Mesenchymal stem cell (in vitro differentiated cells and primary cell): ENCODE measurements at regions not wholly inside any gene's neighbourhood (a gene's known extent, or its start where the extent isn't known, plus 50 kb on each side); places are given as distances from the start of the nearest gene placed in this dataset.
A peak's percentile ranks its signal among the peaks of the same experiment; 100 is the strongest.

Experiments used
- DNase-seq: peaks from one replicate; pipeline ENCODE4 v3.0.0-alpha.2; 2013
- H2AFZ ChIP-seq: one replicate; pipeline ENCODE4 v1.6.1; 2013; ENCODE audit warnings: low read depth, mild to moderate bottlenecking, control low read depth, inconsistent platforms, low read length, moderate library complexity
- H2AK5ac ChIP-seq: 2 replicates; pipeline ENCODE4 v1.6.1; 2013; ENCODE audit warnings: low read length, moderate library complexity, mild to moderate bottlenecking, inconsistent platforms; ENCODE audit not compliant: severe bottlenecking
- H2BK120ac ChIP-seq: one replicate; pipeline ENCODE4 v1.6.1; 2013; ENCODE audit warnings: low read depth, mild to moderate bottlenecking, inconsistent platforms, low read length, moderate library complexity
- H2BK12ac ChIP-seq, 2 experiments: one replicate each; pipeline ENCODE4 v1.6.1; 2013; ENCODE audit warnings: inconsistent platforms in 2 of 2, low read length in 2 of 2, mild to moderate bottlenecking in 2 of 2, moderate library complexity in 2 of 2, control low read depth in 1 of 2
- H2BK15ac ChIP-seq: one replicate; pipeline ENCODE4 v1.6.1; 2013; ENCODE audit warnings: mild to moderate bottlenecking, low read depth, inconsistent platforms; ENCODE audit not compliant: poor library complexity, severe bottlenecking
- H2BK5ac ChIP-seq: 2 replicates; pipeline ENCODE4 v1.6.1; 2013; ENCODE audit warnings: low read depth, mild to moderate bottlenecking, low read length, control low read depth, inconsistent platforms; ENCODE audit not compliant: poor library complexity, severe bottlenecking
- H3K14ac ChIP-seq, 2 experiments: one replicate each; pipeline ENCODE4 v1.6.1; 2013; ENCODE audit warnings: inconsistent platforms in 2 of 2, low read length in 2 of 2, control low read depth in 1 of 2, mild to moderate bottlenecking in 1 of 2, moderate library complexity in 1 of 2
- H3K18ac ChIP-seq, 2 experiments: one replicate each; pipeline ENCODE4 v1.6.1; 2013; ENCODE audit warnings: inconsistent platforms in 2 of 2, low read length in 2 of 2, control low read depth in 1 of 2, low read depth in 1 of 2, mild to moderate bottlenecking in 1 of 2
- H3K23ac ChIP-seq, 2 experiments: one replicate each; pipeline ENCODE4 v1.6.1; 2013; ENCODE audit warnings: inconsistent platforms in 2 of 2, low read length in 2 of 2, mild to moderate bottlenecking in 2 of 2, moderate library complexity in 2 of 2, control low read depth in 1 of 2
- H3K27ac ChIP-seq: 2 replicates; pipeline ENCODE4 v1.5.1; 2013; ENCODE audit warnings: mild to moderate bottlenecking, moderate library complexity, low read length, control low read depth, inconsistent platforms; ENCODE audit not compliant: poor library complexity, severe bottlenecking
- H3K27me3 ChIP-seq, 2 experiments: 2 replicates each; pipeline versions ENCODE4 v1.6.1 to v1.7.0; 2013; ENCODE audit warnings: low read length in 2 of 2, mild to moderate bottlenecking in 2 of 2, moderate library complexity in 2 of 2, control low read depth in 1 of 2, inconsistent platforms in 1 of 2; ENCODE audit not compliant: control insufficient read depth in 1 of 2, insufficient read depth in 1 of 2
- H3K36me3 ChIP-seq, 2 experiments: 2 replicates each; pipeline versions ENCODE4 v1.6.1 to v1.7.0; 2013; ENCODE audit warnings: low read length in 2 of 2, control low read depth in 1 of 2, inconsistent platforms in 1 of 2, low read depth in 1 of 2, mild to moderate bottlenecking in 1 of 2; ENCODE audit not compliant: insufficient read depth in 2 of 2, control insufficient read depth in 1 of 2
- H3K4ac ChIP-seq, 2 experiments: one replicate each; pipeline ENCODE4 v1.6.1; 2013; ENCODE audit warnings: inconsistent platforms in 2 of 2, low read length in 2 of 2, mild to moderate bottlenecking in 2 of 2, moderate library complexity in 2 of 2, control low read depth in 1 of 2, low read depth in 1 of 2
- H3K4me1 ChIP-seq: 2 replicates; pipeline ENCODE4 v1.6.1; 2013; ENCODE audit warnings: low read depth, low read length, control low read depth; ENCODE audit not compliant: control insufficient read depth, insufficient read depth
- H3K4me2 ChIP-seq: 2 replicates; pipeline ENCODE4 v1.6.1; 2013; ENCODE audit warnings: low read length, mild to moderate bottlenecking, inconsistent platforms; ENCODE audit not compliant: poor library complexity, severe bottlenecking
- H3K4me3 ChIP-seq, 2 experiments: 2 replicates each; pipeline versions ENCODE4 v1.5.1 to v1.7.0; 2013; ENCODE audit warnings: low read length in 2 of 2, mild to moderate bottlenecking in 2 of 2, control low read depth in 1 of 2, low read depth in 1 of 2; ENCODE audit not compliant: insufficient read depth in 1 of 2
- H3K79me1 ChIP-seq: replicated peaks from 2 replicates; pipeline ENCODE4 v1.6.1; 2013; ENCODE audit warnings: mild to moderate bottlenecking, control low read depth, low read length, inconsistent platforms; ENCODE audit not compliant: poor library complexity, severe bottlenecking
- H3K9ac ChIP-seq: 2 replicates; pipeline ENCODE4 v1.7.0; 2013; ENCODE audit warnings: mild to moderate bottlenecking, low read length, moderate library complexity
- H3K9me3 ChIP-seq: 2 replicates; pipeline ENCODE4 v1.7.0; 2013; ENCODE audit warnings: mild to moderate bottlenecking, low read length; ENCODE audit not compliant: control insufficient read depth
- H4K8ac ChIP-seq: one replicate; pipeline ENCODE4 v1.6.1; 2013; ENCODE audit warnings: inconsistent platforms, mild to moderate bottlenecking, low read length, moderate library complexity
- H4K91ac ChIP-seq: one replicate; pipeline ENCODE4 v1.6.1; 2013; ENCODE audit warnings: mild to moderate bottlenecking, low read length, inconsistent platforms
- WGBS: methylation state at CpG from one replicate; pipeline ENCODE4 v1.1.7; 2013; ENCODE audit warnings: mixed read lengths; 5-methylcytosine and 5-hydroxymethylcytosine counted together

- Histone ChIP-seq H2AFZ (no peak overlapping the region), H4K91ac (no peak overlapping the region)
- WGBS, result 86% methylated on average over 8 of the region's 8 CpGs
Measured at GRCh38 chr5:58244819-58245475, 214.9 kb downstream of the PLK2 start.

GRCh38 chr5:58241389-58241788 is 218.5 kb downstream of the PLK2 start:
- no peak overlapping the region for H2AK5ac ChIP-seq
- no peak overlapping the region for H2BK12ac ChIP-seq
- no peak overlapping the region for H4K91ac ChIP-seq
- no peak overlapping the region for H2BK5ac ChIP-seq
- H3K36me3 ChIP-seq, result no peaks in the 10 kb centered on the region
- H3K4me3 ChIP-seq, result no peak overlapping the region
- no peaks in the 10 kb centered on the region for H3K4me1 ChIP-seq
- H3K9me3 ChIP-seq, result no peaks in the 10 kb centered on the region
- no peak for DNase-seq
- H3K4me2 ChIP-seq, result no peak overlapping the region
- H3K14ac ChIP-seq, result no peak overlapping the region
- H3K27ac ChIP-seq, result no peak overlapping the region
- no peak overlapping the region for H2AFZ ChIP-seq
- H3K79me1 ChIP-seq, result no peaks in the 10 kb centered on the region
- no peak overlapping the region for H2BK15ac ChIP-seq
- H4K8ac ChIP-seq, result no peak overlapping the region
- no peak overlapping the region for H2BK120ac ChIP-seq
- H3K9ac ChIP-seq, result no peak overlapping the region
- WGBS, result 42% methylated on average over 3 of the region's 3 CpGs
- no peaks in the 10 kb centered on the region for H3K27me3 ChIP-seq
- no peak overlapping the region for H3K18ac ChIP-seq
- H3K23ac ChIP-seq, result no peak overlapping the region
- no peak overlapping the region for H3K4ac ChIP-seq

More at GRCh38 chr5:58244819-58245475, 214.9 kb downstream of the PLK2 start:
- Histone ChIP-seq H2BK120ac (no peak overlapping the region), H2BK12ac (no peak overlapping the region), H2AK5ac (no peak overlapping the region), H3K27ac (no peak overlapping the region), H3K4ac (no peak overlapping the region), H3K14ac (no peak overlapping the region), H4K8ac (no peak overlapping the region), H3K4me3 (no peak overlapping the region), H3K4me1 (no peaks in the 10 kb centered on the region), H2BK5ac (no peak overlapping the region), H3K4me2 (no peak overlapping the region), H3K27me3 (no peaks in the 10 kb centered on the region), H3K9me3 (no peaks in the 10 kb centered on the region), H2BK15ac (no peak overlapping the region), H3K9ac (no peak overlapping the region), H3K36me3 (no peaks in the 10 kb centered on the region), H3K18ac (no peak overlapping the region), H3K79me1 (no peaks in the 10 kb centered on the region), H3K23ac (no peak overlapping the region)
- no peak for DNase-seq

- H2BK15ac ChIP-seq, result no peak overlapping the region
- H2BK12ac ChIP-seq, result no peak overlapping the region
- peak; percentile 38 for DNase-seq
- no peak overlapping the region for H3K4me3 ChIP-seq
- no peaks in the 10 kb centered on the region for H3K9me3 ChIP-seq
- no peak overlapping the region for H3K23ac ChIP-seq
- no peak overlapping the region for H4K91ac ChIP-seq
- H3K27me3 ChIP-seq, result no peaks in the 10 kb centered on the region
- H2AFZ ChIP-seq, result no peak overlapping the region
- no peak overlapping the region for H3K18ac ChIP-seq
- no peaks in the 10 kb centered on the region for H3K79me1 ChIP-seq
- no peak overlapping the region for H2BK120ac ChIP-seq
- no peak overlapping the region for H3K9ac ChIP-seq
- H3K27ac ChIP-seq, result peak overlapping the region; percentile 47
- no peak overlapping the region for H2AK5ac ChIP-seq
- H2BK5ac ChIP-seq, result no peak overlapping the region
- H3K14ac ChIP-seq, result no peak overlapping the region
- H3K4me1 ChIP-seq, result no peaks in the 10 kb centered on the region
- 35% methylated on average over 2 of the region's 3 CpGs for WGBS
- H3K4me2 ChIP-seq, result no peak overlapping the region
- no peak overlapping the region for H3K4ac ChIP-seq
- no peaks in the 10 kb centered on the region for H3K36me3 ChIP-seq
- no peak overlapping the region for H4K8ac ChIP-seq
Measured at GRCh38 chr5:58240322-58240721, 219.6 kb downstream of the PLK2 start.

GRCh38 chr5:58239731-58240130 is 220.2 kb downstream of the PLK2 start:
- H3K27me3 ChIP-seq, result no peaks in the 10 kb centered on the region
- H2BK5ac ChIP-seq, result no peak overlapping the region
- no peak overlapping the region for H4K91ac ChIP-seq
- H2BK120ac ChIP-seq, result no peak overlapping the region
- H3K9me3 ChIP-seq, result no peaks in the 10 kb centered on the region
- H3K27ac ChIP-seq, result no peak overlapping the region
- no peak overlapping the region for H3K9ac ChIP-seq
- no peak overlapping the region for H2AFZ ChIP-seq
- H3K36me3 ChIP-seq, result no peaks in the 10 kb centered on the region
- H3K23ac ChIP-seq, result no peak overlapping the region
- H3K4ac ChIP-seq, result no peak overlapping the region
- H2AK5ac ChIP-seq, result peak overlapping the region; percentile 40
- H4K8ac ChIP-seq, result no peak overlapping the region
- DNase-seq, result no peak
- H3K4me2 ChIP-seq, result no peak overlapping the region
- no peaks in the 10 kb centered on the region for H3K4me1 ChIP-seq
- H2BK15ac ChIP-seq, result no peak overlapping the region
- H2BK12ac ChIP-seq, result peak overlapping the region in 1 of 2 experiments; percentile 70
- H3K18ac ChIP-seq, result no peak overlapping the region
- no CpG with 5 or more reads among the region's 3 CpGs for WGBS
- H3K4me3 ChIP-seq, result no peak overlapping the region
- no peaks in the 10 kb centered on the region for H3K79me1 ChIP-seq
- no peak overlapping the region for H3K14ac ChIP-seq
